Prostate gland (tissue), 2 donors: ENCODE measurements at regions not wholly inside any gene's neighbourhood (a gene's known extent, or its start where the extent isn't known, plus 50 kb on each side); places are given as distances from the start of the nearest gene placed in this dataset.

Experiments used
- CTCF ChIP-seq, 4 experiments: fragments of 200-600 bp in 2 of 4; fragments of 450-650 bp in 2 of 4; sonication (generic) in 2 of 4; IDR thresholded peaks; 1 replicate in 3 of 4; 2 replicates in 1 of 4; pipeline ENCODE4 v1.5.1; 2016 to 2019; ENCODE audit warnings: antibody characterized with exemption in 4 of 4, mild to moderate bottlenecking in 2 of 4, moderate library complexity in 2 of 4
- POLR2A ChIP-seq: fragments of 450-650 bp; IDR thresholded peaks from one replicate; pipeline ENCODE4 v1.6.1; 2016; ENCODE audit warnings: antibody characterized with exemption, mild to moderate bottlenecking
- POLR2AphosphoS5 ChIP-seq: sonication (generic); formaldehyde crosslinking; IDR thresholded peaks from one replicate; pipeline ENCODE4 v1.6.1; 2017; ENCODE audit warnings: antibody characterized with exemption

DNA sequence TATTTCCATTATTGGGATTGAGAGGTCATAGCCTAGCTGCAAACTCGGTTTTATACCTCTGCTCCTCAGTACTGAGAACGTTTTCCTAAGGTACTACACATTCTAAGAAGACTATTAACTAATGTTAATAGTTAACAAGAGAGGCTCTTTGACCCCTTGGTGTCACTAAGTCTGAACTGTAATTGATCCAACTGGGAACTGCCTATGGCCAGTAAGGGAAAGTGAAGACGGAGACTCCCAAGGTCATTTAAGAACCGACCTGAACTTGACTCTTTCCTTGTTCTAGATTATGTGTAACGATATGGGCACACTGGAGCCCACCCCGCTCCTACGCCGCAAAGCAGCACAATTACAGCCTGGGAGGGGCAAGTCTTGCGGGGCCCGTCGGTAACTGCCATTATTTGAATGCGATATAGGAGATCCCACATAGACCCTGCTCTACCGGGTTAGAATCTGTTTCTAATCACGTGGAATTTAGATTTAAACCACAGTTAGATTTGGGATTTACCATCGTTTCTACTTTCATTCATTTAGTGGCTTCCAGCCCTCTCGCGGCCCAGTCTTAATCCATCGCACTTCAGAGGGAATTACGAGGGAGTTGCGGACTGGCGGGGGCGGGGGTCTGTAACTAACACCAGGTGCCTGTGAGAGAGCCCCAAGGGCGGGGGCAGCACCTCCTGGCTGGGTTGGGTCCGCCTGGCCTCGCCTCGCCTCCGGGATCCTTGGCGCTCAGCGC is 84.1 kb upstream of the EPB41L3 start:
- TF ChIP-seq CTCF (IDR thresholded peaks at IDR 0.05) (no peak), POLR2A (no peak), POLR2AphosphoS5 (no peak)
